IPS-15b (cell line): ENCODE measurements at regions not wholly inside any gene's neighbourhood (a gene's known extent, or its start where the extent isn't known, plus 50 kb on each side); places are given as distances from the start of the nearest gene placed in this dataset.
"Not testable (repeated sequence)": the region's sequence is repeated elsewhere in the genome, so short reads cannot be mapped to it uniquely, and the experiment has no call there.

Source experiments
- H3K27me3 ChIP-seq: one replicate; pipeline ENCODE4 v1.6.1; 2013; ENCODE audit warnings: low read length; ENCODE audit not compliant: control insufficient read depth, insufficient read depth
- H3K36me3 ChIP-seq: one replicate; pipeline ENCODE4 v1.6.1; 2013; ENCODE audit warnings: low read length; ENCODE audit not compliant: control insufficient read depth, insufficient read depth
- H3K4me1 ChIP-seq: one replicate; pipeline ENCODE4 v1.6.1; 2013; ENCODE audit warnings: mild to moderate bottlenecking, low read length; ENCODE audit not compliant: control insufficient read depth, insufficient read depth
- H3K4me3 ChIP-seq: one replicate; pipeline ENCODE4 v1.5.1; 2013; ENCODE audit warnings: low read depth, low read length
- H3K9ac ChIP-seq: one replicate; pipeline ENCODE4 v1.6.1; 2013; ENCODE audit warnings: low read depth, mild to moderate bottlenecking, low read length
- H3K9me3 ChIP-seq: one replicate; pipeline ENCODE4 v1.6.1; 2013; ENCODE audit warnings: mild to moderate bottlenecking, low read length; ENCODE audit not compliant: control insufficient read depth, insufficient read depth

DNA sequence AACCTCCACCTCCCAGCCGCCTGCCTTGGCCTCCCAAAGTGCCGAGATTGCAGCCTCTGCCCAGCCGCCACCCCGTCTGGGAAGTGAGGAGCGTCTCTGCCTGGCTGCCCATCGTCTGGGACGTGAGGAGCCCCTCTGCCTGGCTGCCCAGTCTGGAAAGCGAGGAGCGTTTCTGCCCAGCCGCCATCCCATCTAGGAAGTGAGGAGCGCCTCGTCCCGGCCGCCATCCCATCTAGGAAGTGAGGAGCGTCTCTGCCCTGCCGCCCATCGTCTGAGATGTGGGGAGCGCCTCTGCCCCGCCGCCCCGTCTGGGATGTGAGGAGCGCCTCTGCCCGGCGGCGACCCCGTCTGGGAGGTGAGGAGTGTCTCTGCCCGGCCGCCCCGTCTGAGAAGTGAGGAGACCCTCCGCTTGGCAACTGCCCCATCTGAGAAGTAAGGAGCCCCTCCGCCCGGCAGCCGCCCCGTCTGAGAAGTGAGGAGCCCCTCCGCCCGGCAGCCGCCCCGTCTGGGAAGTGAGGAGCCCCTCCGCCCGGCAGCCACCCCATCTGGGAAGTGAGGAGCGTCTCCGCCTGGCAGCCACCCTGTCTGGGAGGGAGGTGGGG lies 175.8 kb upstream of the CRIM1 start:
- H3K27me3 ChIP-seq, H3K36me3 ChIP-seq, H3K4me3 ChIP-seq, H3K9me3 ChIP-seq, H3K4me1 ChIP-seq, H3K9ac ChIP-seq: not testable (repeated sequence)

DNA sequence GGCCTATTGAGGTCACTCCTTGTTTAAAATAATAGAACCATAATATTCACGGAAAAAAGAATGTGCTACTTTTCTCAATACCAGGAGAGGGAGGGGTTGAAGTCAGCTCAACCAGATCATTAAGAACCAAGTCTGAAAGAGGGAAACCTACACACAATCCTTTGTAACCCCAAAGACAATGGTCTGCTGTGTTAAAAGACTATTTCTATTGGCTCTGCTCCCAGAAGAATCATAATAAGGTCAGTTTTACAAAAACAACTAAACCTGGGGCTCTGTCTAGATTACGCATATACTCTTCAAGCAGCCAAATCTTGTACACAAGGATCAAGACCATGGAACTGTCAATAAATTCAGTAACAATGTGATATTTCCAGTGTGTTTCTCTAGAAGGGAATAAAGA lies 177.2 kb upstream of the CRIM1 start:
- no peaks in the 10 kb centered on the region for H3K9me3 ChIP-seq
- no peak overlapping the region for H3K9ac ChIP-seq
- no peak overlapping the region for H3K4me3 ChIP-seq
- no peaks in the 10 kb centered on the region for H3K36me3 ChIP-seq
- H3K4me1 ChIP-seq = no peaks in the 10 kb centered on the region
- H3K27me3 ChIP-seq = no peaks in the 10 kb centered on the region

DNA sequence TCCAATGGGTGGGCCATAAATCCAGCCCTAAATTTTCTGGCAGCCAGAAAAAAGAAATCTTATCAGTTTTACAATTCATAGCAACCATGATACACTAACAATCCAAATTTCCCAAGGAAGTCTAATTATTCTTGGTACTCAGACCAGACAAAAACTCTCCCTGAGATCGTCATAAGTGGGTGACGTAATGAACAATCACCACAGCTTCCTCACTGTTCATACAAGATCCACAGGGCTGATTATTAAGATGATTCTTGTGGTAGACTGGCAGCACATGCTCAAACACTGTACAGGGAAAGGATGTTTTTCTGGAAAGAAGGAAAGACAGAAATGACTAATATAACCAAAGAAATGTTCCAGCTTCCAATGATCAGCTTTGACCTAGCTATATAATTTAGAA lies 178.3 kb upstream of the CRIM1 start:
- no peaks in the 10 kb centered on the region for H3K9me3 ChIP-seq
- no peaks in the 10 kb centered on the region for H3K27me3 ChIP-seq
- no peaks in the 10 kb centered on the region for H3K36me3 ChIP-seq
- no peaks in the 10 kb centered on the region for H3K4me1 ChIP-seq
- H3K4me3 ChIP-seq = no peak overlapping the region
- H3K9ac ChIP-seq = no peak overlapping the region

DNA sequence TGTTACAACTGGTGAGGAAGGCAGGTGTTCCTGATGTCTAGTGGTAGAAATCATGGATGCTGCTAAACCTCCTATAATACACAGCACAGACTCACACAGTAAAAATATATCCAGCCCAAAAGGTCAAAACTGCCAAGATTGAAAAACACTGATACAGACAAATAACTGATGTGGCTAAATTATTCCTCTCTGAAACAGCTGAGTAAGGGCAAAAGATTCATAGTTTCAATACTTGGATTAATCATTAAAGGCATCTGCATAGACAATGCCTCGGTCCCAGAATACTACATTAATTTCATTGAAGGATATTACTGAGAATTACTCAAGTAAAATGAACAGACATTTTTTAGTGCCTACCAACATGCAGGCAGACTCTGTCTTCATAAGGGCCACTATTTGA lies 180.7 kb upstream of the CRIM1 start:
- H3K4me1 ChIP-seq = no peaks in the 10 kb centered on the region
- no peaks in the 10 kb centered on the region for H3K27me3 ChIP-seq
- no peaks in the 10 kb centered on the region for H3K36me3 ChIP-seq
- no peak overlapping the region for H3K4me3 ChIP-seq
- no peaks in the 10 kb centered on the region for H3K9me3 ChIP-seq
- H3K9ac ChIP-seq = no peak overlapping the region

DNA sequence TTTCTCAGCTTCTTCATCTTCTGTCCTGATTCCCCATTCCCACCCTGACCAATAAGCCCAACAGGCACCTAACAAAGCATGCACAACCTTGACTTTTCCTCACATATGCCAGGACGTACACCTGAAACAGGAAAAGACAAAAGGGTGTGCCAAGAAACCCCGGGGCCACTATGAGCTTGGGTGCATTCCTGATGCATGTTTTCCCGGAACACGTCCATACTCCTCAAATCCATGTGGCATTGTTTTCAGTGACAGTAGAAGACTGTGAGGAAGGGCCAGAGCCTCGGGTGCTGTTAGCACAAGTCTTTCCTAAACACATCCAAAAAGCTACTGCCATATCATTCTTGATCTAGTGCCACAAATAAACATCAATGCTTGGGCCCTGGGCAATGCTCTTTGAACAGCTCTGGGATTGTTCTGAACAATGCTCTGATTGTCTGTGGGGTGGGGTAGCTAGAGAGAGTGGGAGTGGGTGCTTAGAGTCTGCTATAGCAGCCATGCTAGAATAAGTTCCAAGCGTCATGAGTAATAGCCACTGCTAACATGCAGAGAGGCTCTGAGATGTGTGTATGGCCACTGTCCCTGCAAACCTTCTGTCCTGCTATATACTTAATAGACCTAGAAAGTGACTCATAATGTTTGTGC lies 181.7 kb upstream of the CRIM1 start:
- no peaks in the 10 kb centered on the region for H3K4me1 ChIP-seq
- no peaks in the 10 kb centered on the region for H3K27me3 ChIP-seq
- no peaks in the 10 kb centered on the region for H3K36me3 ChIP-seq
- H3K9me3 ChIP-seq = no peaks in the 10 kb centered on the region
- no peak overlapping the region for H3K4me3 ChIP-seq
- no peak overlapping the region for H3K9ac ChIP-seq

DNA sequence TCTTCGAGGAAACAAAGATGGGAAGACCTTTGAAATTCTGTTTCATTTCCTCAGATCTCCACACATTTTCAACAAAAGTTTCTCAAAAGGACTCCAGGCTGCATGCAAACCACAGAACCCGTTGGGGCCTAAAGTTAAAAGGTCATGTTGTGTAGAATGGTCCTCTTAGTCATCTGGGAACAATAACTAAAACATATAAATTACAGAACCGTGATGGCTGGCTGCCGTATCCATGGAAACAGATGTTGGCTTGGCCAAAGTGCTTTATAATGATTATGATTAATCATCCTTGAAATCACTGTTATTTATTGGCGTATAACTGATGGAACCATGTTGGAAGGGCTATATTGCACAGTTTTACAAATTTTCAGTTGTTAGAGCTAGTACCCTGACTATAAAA lies 182.8 kb upstream of the CRIM1 start:
- Histone ChIP-seq H3K27me3 (no peaks in the 10 kb centered on the region), H3K9ac (no peak overlapping the region), H3K36me3 (no peaks in the 10 kb centered on the region), H3K9me3 (no peaks in the 10 kb centered on the region), H3K4me1 (no peaks in the 10 kb centered on the region), H3K4me3 (no peak overlapping the region)

DNA sequence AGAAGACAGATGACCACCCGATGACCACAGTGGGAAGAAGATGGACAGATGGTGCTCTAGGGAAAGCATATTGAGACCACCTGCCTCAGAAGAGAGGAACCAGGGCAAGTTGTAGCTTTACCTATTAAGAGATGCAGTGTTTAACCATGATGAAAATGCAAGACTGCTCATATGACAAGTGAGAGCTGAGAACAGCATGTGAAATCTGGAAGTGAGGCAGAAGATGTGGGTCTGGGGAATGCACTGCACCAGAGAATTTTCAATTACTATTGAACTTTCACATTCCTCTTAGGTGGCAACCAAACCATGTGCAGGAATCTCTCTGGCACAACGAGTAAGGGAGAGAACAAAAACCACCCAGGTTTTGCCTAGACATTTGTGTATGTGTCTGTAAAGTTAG lies 184.8 kb upstream of the CRIM1 start:
- no peak overlapping the region for H3K9ac ChIP-seq

DNA sequence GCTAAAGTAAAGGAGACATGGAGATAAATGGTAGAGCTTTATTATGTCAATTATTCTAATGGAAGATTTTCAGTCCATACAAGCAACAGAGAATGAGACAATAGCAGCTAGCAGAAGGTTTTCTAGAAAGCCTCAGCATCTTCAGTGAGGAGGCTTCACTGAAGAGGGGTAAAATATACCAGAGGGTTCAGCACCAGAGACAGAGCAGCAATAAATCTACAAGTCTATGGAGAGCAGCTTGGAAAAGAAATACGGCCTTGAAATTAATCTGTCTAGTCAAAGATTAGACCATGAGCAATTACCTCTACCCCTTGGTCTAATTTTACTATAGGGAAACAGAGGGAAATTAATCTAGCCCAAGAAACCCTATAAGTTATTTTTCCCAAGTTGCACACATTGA lies 185.7 kb upstream of the CRIM1 start:
- H3K9ac ChIP-seq = no peak overlapping the region
- no peaks in the 10 kb centered on the region for H3K36me3 ChIP-seq
- no peaks in the 10 kb centered on the region for H3K27me3 ChIP-seq

More for the DNA sequence above, 184.8 kb upstream of the CRIM1 start:
- H3K4me1 ChIP-seq = no peaks in the 10 kb centered on the region
- no peak overlapping the region for H3K4me3 ChIP-seq
- H3K9me3 ChIP-seq = no peaks in the 10 kb centered on the region
- H3K36me3 ChIP-seq = no peaks in the 10 kb centered on the region
- H3K27me3 ChIP-seq = no peaks in the 10 kb centered on the region

DNA sequence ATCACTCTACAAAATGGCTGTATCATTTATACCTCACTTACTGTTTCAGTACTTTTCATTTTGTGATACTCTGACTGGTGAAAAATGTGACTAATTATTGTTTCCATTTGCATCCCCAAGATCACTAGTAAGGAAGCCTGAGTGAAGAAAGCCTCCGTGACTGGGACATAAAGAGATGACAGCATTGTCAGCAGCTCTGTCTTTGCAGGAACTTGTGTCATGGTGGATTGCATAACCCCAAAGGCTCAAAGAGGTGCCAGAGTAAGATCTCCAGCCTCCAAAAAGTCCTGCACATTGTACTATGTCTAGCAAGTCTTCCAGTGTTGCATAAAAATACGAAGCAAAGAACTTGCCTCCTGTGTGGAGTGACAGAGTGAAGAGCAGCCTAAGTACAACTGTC lies 187.5 kb upstream of the CRIM1 start:
- no peak overlapping the region for H3K4me3 ChIP-seq
- H3K9ac ChIP-seq = no peak overlapping the region
- no peaks in the 10 kb centered on the region for H3K36me3 ChIP-seq
- H3K27me3 ChIP-seq = no peaks in the 10 kb centered on the region
- no peaks in the 10 kb centered on the region for H3K4me1 ChIP-seq
- H3K9me3 ChIP-seq = no peaks in the 10 kb centered on the region

More for the DNA sequence above, 185.7 kb upstream of the CRIM1 start:
- Histone ChIP-seq H3K4me3 (no peak overlapping the region), H3K4me1 (no peaks in the 10 kb centered on the region), H3K9me3 (no peaks in the 10 kb centered on the region)

DNA sequence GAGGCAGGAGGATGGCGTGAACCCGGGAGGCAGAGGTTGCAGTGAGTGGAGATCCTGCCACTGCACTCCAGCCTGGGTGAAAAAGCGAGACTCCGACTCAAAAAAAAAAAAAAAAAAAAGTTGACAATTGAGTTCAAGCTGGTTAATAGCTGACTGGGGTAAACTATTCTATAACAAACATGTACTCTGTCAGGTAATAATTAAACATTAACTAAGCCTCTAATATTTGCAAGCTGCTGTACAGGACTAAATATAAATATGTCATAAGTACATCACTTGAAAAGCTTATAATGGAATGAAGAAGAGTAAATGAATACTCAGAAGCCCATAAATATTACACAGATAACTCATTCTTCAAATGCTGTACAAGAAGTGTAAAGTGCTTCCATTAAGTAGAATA lies 190.4 kb upstream of the CRIM1 start:
- H3K9me3 ChIP-seq = no peaks in the 10 kb centered on the region
- no peaks in the 10 kb centered on the region for H3K27me3 ChIP-seq
- no peak overlapping the region for H3K9ac ChIP-seq
- H3K36me3 ChIP-seq = no peaks in the 10 kb centered on the region
- H3K4me3 ChIP-seq = no peak overlapping the region
- H3K4me1 ChIP-seq = no peaks in the 10 kb centered on the region

DNA sequence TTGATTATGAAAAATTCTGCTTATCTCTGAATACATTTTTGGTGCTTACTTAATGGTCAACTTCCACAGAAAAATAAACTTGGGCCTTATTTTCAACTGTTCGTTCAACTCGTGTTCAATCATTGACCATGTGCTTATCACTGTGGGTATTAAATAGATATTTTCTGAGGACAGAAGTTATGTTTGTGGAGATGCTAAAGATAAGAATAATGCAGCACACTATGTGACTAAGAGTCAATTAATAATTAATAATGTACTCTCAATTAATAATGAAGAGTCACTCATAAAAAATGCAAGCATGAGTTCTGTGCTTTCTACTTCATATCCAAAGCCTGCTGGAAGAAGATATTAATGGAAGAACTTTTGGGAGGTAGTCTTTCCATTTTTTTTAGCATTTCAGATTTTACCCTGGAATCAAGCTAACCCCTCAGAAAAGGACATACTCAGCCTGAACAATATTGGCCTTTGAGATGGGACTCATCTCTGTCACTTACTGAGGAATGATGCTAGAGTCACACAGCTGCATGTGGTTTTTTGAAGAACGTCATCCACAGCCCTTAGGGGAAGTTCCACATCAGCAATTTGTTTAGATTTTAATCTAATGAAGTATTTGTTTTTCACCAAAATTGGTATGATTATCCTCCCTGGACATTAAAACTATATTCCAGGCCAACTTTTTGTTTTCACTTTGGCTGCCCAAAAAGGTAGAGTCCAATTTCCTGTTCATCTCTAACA lies 191.9 kb upstream of the CRIM1 start:
- Histone ChIP-seq H3K36me3 (no peaks in the 10 kb centered on the region), H3K4me3 (no peak overlapping the region), H3K9me3 (no peaks in the 10 kb centered on the region), H3K4me1 (no peaks in the 10 kb centered on the region), H3K27me3 (no peaks in the 10 kb centered on the region), H3K9ac (no peak overlapping the region)

DNA sequence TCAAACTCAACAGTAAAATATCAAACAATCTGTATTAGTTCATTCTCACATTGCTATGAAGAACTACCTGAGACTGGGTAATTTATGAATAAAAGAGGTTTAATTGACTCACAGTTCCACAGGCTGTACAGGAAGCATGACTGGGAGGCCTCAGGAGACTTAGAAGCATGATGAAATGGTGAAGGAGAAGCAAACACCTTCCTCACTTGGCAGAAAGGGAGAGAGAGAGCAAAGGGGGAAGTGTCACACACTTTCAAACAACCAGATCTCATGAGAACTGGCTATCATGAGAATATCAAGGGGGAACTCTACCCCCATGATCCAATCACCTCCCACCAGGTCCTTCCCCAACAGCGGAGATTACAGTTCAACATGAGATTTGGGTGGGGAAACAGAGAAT lies 198.5 kb upstream of the CRIM1 start:
- not testable (repeated sequence) for H3K9ac ChIP-seq, H3K9me3 ChIP-seq, H3K4me1 ChIP-seq, H3K36me3 ChIP-seq, H3K4me3 ChIP-seq, H3K27me3 ChIP-seq
